ENCODE measurements at regions not wholly inside any gene's neighbourhood (a gene's known extent, or its start where the extent isn't known, plus 50 kb on each side); places are given as distances from the start of the nearest gene placed in this dataset.

DNA sequence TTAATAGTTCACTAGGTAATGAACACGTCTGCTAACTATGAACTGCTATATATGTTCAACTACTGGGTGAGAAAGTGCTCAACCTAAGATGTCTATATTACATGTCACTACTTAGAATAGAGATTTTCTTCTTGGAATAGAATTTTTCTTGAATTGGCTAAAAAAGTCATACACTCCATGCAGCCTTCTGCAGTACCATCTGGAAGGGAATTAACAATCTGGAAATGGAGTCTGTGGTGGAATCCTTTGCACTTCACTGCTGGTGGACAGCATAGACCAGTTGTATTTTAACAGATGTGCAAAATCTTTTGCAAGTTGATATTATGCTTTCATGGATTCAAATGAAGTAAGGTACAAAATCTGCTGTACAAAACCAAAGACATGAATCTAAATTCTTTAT is 799.6 kb downstream of the KCNJ3 start:
- Histone ChIP-seq H3K9me3 (ENCODE audit: control insufficient read depth, low read depth, low read length) (no peaks in the 10 kb centered on the region), H3K14ac (ENCODE audit: insufficient read depth, low read length) (no peak overlapping the region), H2BK12ac (ENCODE audit: insufficient read length, low read depth, low read length) (no peak overlapping the region), H2BK120ac (ENCODE audit: low read depth, low read length, poor library complexity, severe bottlenecking) (no peak overlapping the region), H3T11ph (ENCODE audit: low read length) (no peak overlapping the region), H3K79me1 (ENCODE audit: insufficient read depth, low read depth, low read length, poor library complexity, severe bottlenecking) (no peaks in the 10 kb centered on the region), H2AK5ac (ENCODE audit: insufficient read length, low read length) (no peak overlapping the region), H4K8ac (replicated peaks; ENCODE audit: insufficient read length, low read depth, low read length) (no peak overlapping the region), H2BK20ac (ENCODE audit: low read depth, low read length, poor library complexity, severe bottlenecking) (no peak overlapping the region), H3K4ac (ENCODE audit: low read depth, low read length) (no peak overlapping the region), H2BK15ac (ENCODE audit: low read depth, low read length) (no peak overlapping the region), H3K27me3 (ENCODE audit: insufficient read depth, low read length) (no peaks in the 10 kb centered on the region), H3K23ac (ENCODE audit: insufficient read length, low read depth, low read length) (no peak overlapping the region), H3K9ac (ENCODE audit: extremely low read depth, insufficient read length, low read length) (no peak overlapping the region), H3K79me2 (ENCODE audit: insufficient read depth, low read length) (no peaks in the 10 kb centered on the region), H2BK5ac (ENCODE audit: insufficient read length, low read length) (no peak overlapping the region), H3K4me1 (ENCODE audit: insufficient read depth, low read length) (no peaks in the 10 kb centered on the region), H3K4me2 (ENCODE audit: insufficient read depth, insufficient read length, low read length) (no peak overlapping the region), H3K23me2 (ENCODE audit: insufficient read length, low read depth, low read length, poor library complexity, severe bottlenecking) (no peaks in the 10 kb centered on the region), H4K5ac (ENCODE audit: insufficient read length, low read depth, low read length) (no peak overlapping the region), H3K18ac (ENCODE audit: insufficient read length, low read depth, low read length) (no peak overlapping the region), H2AFZ (ENCODE audit: low read length) (no peak overlapping the region), H4K91ac (ENCODE audit: insufficient read length, low read depth, low read length) (no peak overlapping the region), H3K56ac (ENCODE audit: insufficient read length, low read depth, low read length) (no peak overlapping the region), H4K20me1 (ENCODE audit: control insufficient read depth, insufficient read depth, insufficient read length) (no peaks in the 10 kb centered on the region), H3K27ac (ENCODE audit: insufficient read length, low read depth, low read length) (no peak overlapping the region)
- no peak for DNase-seq
- no CpG with 5 or more reads among the region's 1 CpG for WGBS (ENCODE audit: extremely low coverage, insufficient read length, low lambda C conversion rate)
- peaks cover 0 to 4% (median 0%) of the 10 kb centered on the region in 3 experiments; a peak in 2 of 7 replicates for H3K36me3 Mint-ChIP-seq (ENCODE audit: insufficient read depth in 1 of 3, low read depth in 3 of 3)
- H3K9me3 Mint-ChIP-seq, result peaks cover 3 to 4% of the 10 kb centered on the region in 2 experiments; a peak in 4 of 5 replicates
- H3K27ac Mint-ChIP-seq, result no peak overlapping the region
- peaks cover 4 to 6% of the 10 kb centered on the region in 2 experiments; a peak in 2 of 4 replicates for H3K4me1 Mint-ChIP-seq
- no peak overlapping the region for H3K4me3 Mint-ChIP-seq
- TF ChIP-seq, protein P1, sequence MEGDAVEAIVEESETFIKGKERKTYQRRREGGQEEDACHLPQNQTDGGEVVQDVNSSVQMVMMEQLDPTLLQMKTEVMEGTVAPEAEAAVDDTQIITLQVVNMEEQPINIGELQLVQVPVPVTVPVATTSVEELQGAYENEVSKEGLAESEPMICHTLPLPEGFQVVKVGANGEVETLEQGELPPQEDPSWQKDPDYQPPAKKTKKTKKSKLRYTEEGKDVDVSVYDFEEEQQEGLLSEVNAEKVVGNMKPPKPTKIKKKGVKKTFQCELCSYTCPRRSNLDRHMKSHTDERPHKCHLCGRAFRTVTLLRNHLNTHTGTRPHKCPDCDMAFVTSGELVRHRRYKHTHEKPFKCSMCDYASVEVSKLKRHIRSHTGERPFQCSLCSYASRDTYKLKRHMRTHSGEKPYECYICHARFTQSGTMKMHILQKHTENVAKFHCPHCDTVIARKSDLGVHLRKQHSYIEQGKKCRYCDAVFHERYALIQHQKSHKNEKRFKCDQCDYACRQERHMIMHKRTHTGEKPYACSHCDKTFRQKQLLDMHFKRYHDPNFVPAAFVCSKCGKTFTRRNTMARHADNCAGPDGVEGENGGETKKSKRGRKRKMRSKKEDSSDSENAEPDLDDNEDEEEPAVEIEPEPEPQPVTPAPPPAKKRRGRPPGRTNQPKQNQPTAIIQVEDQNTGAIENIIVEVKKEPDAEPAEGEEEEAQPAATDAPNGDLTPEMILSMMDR (conservative IDR thresholded peaks at IDR 0.05), result no peak
- H3K27me3 Mint-ChIP-seq (ENCODE audit: low read depth), result no peaks in the 10 kb centered on the region

All from H9 (cell line).